HL-60 (cell line): ENCODE measurements at regions not wholly inside any gene's neighbourhood (a gene's known extent, or its start where the extent isn't known, plus 50 kb on each side); places are given as distances from the start of the nearest gene placed in this dataset.
"Not testable (repeated sequence)": the region's sequence is repeated elsewhere in the genome, so short reads cannot be mapped to it uniquely, and the experiment has no call there.

Experiments
- DNase-seq, 2 experiments: peaks; one replicate each; pipeline ENCODE4 v3.0.0-alpha.2; 2010 to 2020; ENCODE audit warnings: low read depth in 1 of 2, low spot score in 1 of 2
- H3K27ac ChIP-seq: fragments of 250-450 bp; sonication (Bioruptor Pico); replicated peaks from 2 replicates; pipeline ENCODE4 v1.5.1; 2020; ENCODE audit warnings: mild to moderate bottlenecking, moderate library complexity
- H3K27me3 ChIP-seq: fragments of 250-450 bp; sonication (Bioruptor Pico); 2 replicates; pipeline ENCODE4 v1.5.1; 2021; ENCODE audit warnings: mild to moderate bottlenecking, moderate library complexity; ENCODE audit not compliant: insufficient read depth, poor library complexity, severe bottlenecking
- H3K4me3 ChIP-seq: replicated peaks from 2 replicates; pipeline ENCODE4 v1.5.1; 2011; ENCODE audit warnings: mild to moderate bottlenecking, control low read depth, low read length; ENCODE audit not compliant: insufficient read depth
- CTCF ChIP-seq: IDR thresholded peaks from one replicate; pipeline ENCODE4 v1.5.1; 2011; ENCODE audit warnings: low read length, control low read depth, inconsistent platforms; ENCODE audit not compliant: insufficient read depth
- GABPA ChIP-seq: IDR thresholded peaks from 2 replicates; pipeline ENCODE4 v1.6.1; 2012; ENCODE audit warnings: low read depth
- POLR2AphosphoS5 ChIP-seq: IDR thresholded peaks from 2 replicates; pipeline ENCODE4 v1.6.1; 2012; ENCODE audit warnings: low read depth
- REST ChIP-seq: IDR thresholded peaks from 2 replicates; pipeline ENCODE4 v1.6.1; 2012; ENCODE audit warnings: low read depth; ENCODE audit not compliant: insufficient replicate concordance
- SPI1 ChIP-seq: IDR thresholded peaks from 2 replicates; pipeline ENCODE4 v1.6.1; 2012; ENCODE audit warnings: low read depth, mild to moderate bottlenecking, borderline replicate concordance

- TF ChIP-seq SPI1, result no peak
- no peak for TF ChIP-seq POLR2AphosphoS5
- TF ChIP-seq REST, result no peak
- no peak for TF ChIP-seq GABPA
- TF ChIP-seq CTCF, result no peak
- no peak overlapping the region for H3K4me3 ChIP-seq
- H3K27me3 ChIP-seq, result no peaks in the 10 kb centered on the region
- no peak overlapping the region for H3K27ac ChIP-seq
- no peak for DNase-seq
Measured at GRCh38 chr7:37604078-37604477, 79.5 kb upstream of the GPR141 start.

- not testable (repeated sequence) for DNase-seq, H3K27ac ChIP-seq, H3K27me3 ChIP-seq, H3K4me3 ChIP-seq
Measured at GRCh38 chr7:37617406-37617805, 66.2 kb upstream of the GPR141 start.

GRCh38 chr7:37633048-37633447 lies 50.5 kb upstream of the GPR141 start:
- H3K27ac ChIP-seq, result no peak overlapping the region
- no peak for DNase-seq
- no peaks in the 10 kb centered on the region for H3K27me3 ChIP-seq
- TF ChIP-seq POLR2AphosphoS5, result no peak
- no peak for TF ChIP-seq REST
- no peak for TF ChIP-seq CTCF
- no peak for TF ChIP-seq GABPA
- TF ChIP-seq SPI1, result no peak
- H3K4me3 ChIP-seq, result no peak overlapping the region
